ENCODE measurements at regions not wholly inside any gene's neighbourhood (a gene's known extent, or its start where the extent isn't known, plus 50 kb on each side); places are given as distances from the start of the nearest gene placed in this dataset.
A peak's percentile ranks its signal among the peaks of the same experiment; 100 is the strongest.

- peak; percentile 2 for DNase-seq (ENCODE audit: low read depth)
- H3K4me3 ChIP-seq (ENCODE audit: low read length) = no peak overlapping the region
- TF ChIP-seq CTCF (IDR thresholded peaks at IDR 0.05; ENCODE audit: insufficient read depth, low read depth, low read length, missing control alignments) = no peak
Observed at GRCh38 chr4:131426023-131426758, 1722.9 kb upstream of the PCDH10 start.

- H3K4me3 ChIP-seq (ENCODE audit: low read length) = no peak overlapping the region
- peak; percentile 32 for DNase-seq (ENCODE audit: low read depth)
- no peak for TF ChIP-seq CTCF (IDR thresholded peaks at IDR 0.05; ENCODE audit: insufficient read depth, low read depth, low read length, missing control alignments)
Observed at GRCh38 chr4:131427000-131427399, 1722.1 kb upstream of the PCDH10 start.

GRCh38 chr4:131430302-131430701, 1718.8 kb upstream of the PCDH10 start:
- peak; percentile 51 for TF ChIP-seq CTCF (IDR thresholded peaks at IDR 0.05; ENCODE audit: insufficient read depth, low read depth, low read length, missing control alignments)
- peak; percentile 44 for DNase-seq (ENCODE audit: low read depth)
- no peak overlapping the region for H3K4me3 ChIP-seq (ENCODE audit: low read length)

- TF ChIP-seq CTCF (IDR thresholded peaks at IDR 0.05; ENCODE audit: insufficient read depth, low read depth, low read length, missing control alignments) = no peak
- H3K4me3 ChIP-seq (ENCODE audit: low read length) = no peak overlapping the region
- no peak for DNase-seq (ENCODE audit: low read depth)
Observed at GRCh38 chr4:131441004-131441688, 1707.9 kb upstream of the PCDH10 start.

- TF ChIP-seq CTCF (IDR thresholded peaks at IDR 0.05; ENCODE audit: insufficient read depth, low read depth, low read length, missing control alignments) = no peak
- no peak overlapping the region for H3K4me3 ChIP-seq (ENCODE audit: low read length)
- DNase-seq (ENCODE audit: low read depth) = no peak
Observed at GRCh38 chr4:131447883-131448282, 1701.2 kb upstream of the PCDH10 start.

GRCh38 chr4:131450572-131451209, 1698.4 kb upstream of the PCDH10 start:
- no peak for DNase-seq (ENCODE audit: low read depth)
- H3K4me3 ChIP-seq (ENCODE audit: low read length) = no peak overlapping the region
- TF ChIP-seq CTCF (IDR thresholded peaks at IDR 0.05; ENCODE audit: insufficient read depth, low read depth, low read length, missing control alignments) = no peak
